ENCODE measurements at regions not wholly inside any gene's neighbourhood (a gene's known extent, or its start where the extent isn't known, plus 50 kb on each side); places are given as distances from the start of the nearest gene placed in this dataset.

GRCh38 chr5:13303445-13303844 lies 641.0 kb downstream of the DNAH5 start:
- FAIRE-seq (no peak), DNase-seq (no peak)
- H3K4me1 ChIP-seq (ENCODE audit: control insufficient read depth in 3 of 3, insufficient read depth in 2 of 3, low read depth in 1 of 3, low read length in 2 of 3), result no peaks in the 10 kb centered on the region
- no peaks in the 10 kb centered on the region for H3K9me3 ChIP-seq (ENCODE audit: control insufficient read depth in 2 of 2, insufficient read depth in 1 of 2, low read depth in 1 of 2, low read length in 1 of 2)
- H3K27ac ChIP-seq (ENCODE audit: low read depth in 1 of 3, low read length in 2 of 3), result no peak overlapping the region
- no peaks in the 10 kb centered on the region for H3K27me3 ChIP-seq (ENCODE audit: control insufficient read depth in 3 of 3, insufficient read depth in 3 of 3, low read length in 3 of 3)
- H3K4me3 ChIP-seq (ENCODE audit: low read depth in 1 of 3, low read length in 3 of 3), result no peak overlapping the region
- H3K36me3 ChIP-seq (ENCODE audit: control insufficient read depth in 3 of 3, insufficient read depth in 2 of 3, low read depth in 1 of 3, low read length in 3 of 3), result no peaks in the 10 kb centered on the region

GRCh38 chr5:13278811-13279210 lies 665.7 kb downstream of the DNAH5 start:
- Histone ChIP-seq H3K9me3 (ENCODE audit: control insufficient read depth in 2 of 2, insufficient read depth in 1 of 2, low read depth in 1 of 2, low read length in 1 of 2) (no peaks in the 10 kb centered on the region), H3K36me3 (ENCODE audit: control insufficient read depth in 3 of 3, insufficient read depth in 2 of 3, low read depth in 1 of 3, low read length in 3 of 3) (no peaks in the 10 kb centered on the region), H3K4me1 (ENCODE audit: control insufficient read depth in 3 of 3, insufficient read depth in 2 of 3, low read depth in 1 of 3, low read length in 2 of 3) (no peaks in the 10 kb centered on the region), H3K4me3 (ENCODE audit: low read depth in 1 of 3, low read length in 3 of 3) (no peak overlapping the region), H3K27me3 (ENCODE audit: control insufficient read depth in 3 of 3, insufficient read depth in 3 of 3, low read length in 3 of 3) (no peaks in the 10 kb centered on the region), H3K27ac (ENCODE audit: low read depth in 1 of 3, low read length in 2 of 3) (no peak overlapping the region)
- no peak for FAIRE-seq
- no peak for DNase-seq
- 73 to 83% (median 81%) methylated on average over 2 of the region's 2 CpGs for WGBS, 3 donors

DNA sequence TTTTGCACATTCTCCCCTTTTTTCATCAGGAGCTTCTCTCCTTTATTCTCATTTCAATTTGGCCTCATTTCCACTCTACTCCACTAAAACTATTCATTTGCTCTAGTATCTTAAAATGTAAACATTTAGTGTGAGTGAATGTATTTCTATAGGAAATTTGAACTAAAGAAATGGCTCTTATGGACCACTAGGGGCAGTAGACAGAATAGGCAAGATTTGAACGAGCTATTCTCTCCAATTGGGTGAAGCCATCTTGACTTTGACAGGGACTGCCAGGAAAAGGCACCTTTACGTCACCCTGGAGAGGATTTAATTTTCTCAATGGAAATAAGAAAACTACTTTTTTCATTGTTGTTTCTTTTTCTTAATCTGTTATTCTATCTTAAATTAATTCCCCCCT lies 666.3 kb downstream of the DNAH5 start:
- 55 to 67% (median 66%) methylated on average over 2 of the region's 2 CpGs for WGBS, 3 donors
- FAIRE-seq, result no peak
- no peaks in the 10 kb centered on the region for H3K36me3 ChIP-seq (ENCODE audit: control insufficient read depth in 3 of 3, insufficient read depth in 2 of 3, low read depth in 1 of 3, low read length in 3 of 3)

DNA sequence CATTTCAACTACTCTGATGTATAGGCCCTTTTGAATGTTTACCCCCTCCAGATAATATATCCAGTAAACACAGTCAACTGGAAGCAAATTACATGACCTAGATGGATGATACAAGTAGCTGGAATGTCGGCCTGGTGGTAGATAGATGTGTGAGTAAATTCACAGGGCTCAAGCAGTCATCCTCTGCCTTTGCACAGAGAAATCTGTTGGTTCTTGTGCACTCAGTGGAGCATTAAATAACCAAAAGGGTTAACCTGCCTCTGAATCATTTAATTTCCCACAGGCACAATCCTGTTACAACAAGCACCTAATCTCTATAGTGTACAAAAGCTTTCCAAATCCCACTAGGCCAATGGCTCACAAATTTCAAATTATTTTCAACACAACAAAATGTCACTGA lies 668.3 kb downstream of the DNAH5 start:
- H3K27ac ChIP-seq (ENCODE audit: low read depth in 1 of 3, low read length in 2 of 3), result no peak overlapping the region
- no peak overlapping the region for H3K4me3 ChIP-seq (ENCODE audit: low read depth in 1 of 3, low read length in 3 of 3)
- no peaks in the 10 kb centered on the region for H3K36me3 ChIP-seq (ENCODE audit: control insufficient read depth in 3 of 3, insufficient read depth in 2 of 3, low read depth in 1 of 3, low read length in 3 of 3)
- DNase-seq, result no peak
- WGBS, 3 donors, result 51 to 67% (median 64%) methylated on average over 1 of the region's 1 CpG
- no peaks in the 10 kb centered on the region for H3K27me3 ChIP-seq (ENCODE audit: control insufficient read depth in 3 of 3, insufficient read depth in 3 of 3, low read length in 3 of 3)
- FAIRE-seq, result no peak
- no peaks in the 10 kb centered on the region for H3K4me1 ChIP-seq (ENCODE audit: control insufficient read depth in 3 of 3, insufficient read depth in 2 of 3, low read depth in 1 of 3, low read length in 2 of 3)
- H3K9me3 ChIP-seq (ENCODE audit: control insufficient read depth in 2 of 2, insufficient read depth in 1 of 2, low read depth in 1 of 2, low read length in 1 of 2), result no peaks in the 10 kb centered on the region

More for the DNA sequence above, 666.3 kb downstream of the DNAH5 start:
- H3K9me3 ChIP-seq (ENCODE audit: control insufficient read depth in 2 of 2, insufficient read depth in 1 of 2, low read depth in 1 of 2, low read length in 1 of 2), result no peaks in the 10 kb centered on the region
- no peak for DNase-seq
- no peak overlapping the region for H3K27ac ChIP-seq (ENCODE audit: low read depth in 1 of 3, low read length in 2 of 3)
- no peaks in the 10 kb centered on the region for H3K4me1 ChIP-seq (ENCODE audit: control insufficient read depth in 3 of 3, insufficient read depth in 2 of 3, low read depth in 1 of 3, low read length in 2 of 3)
- no peaks in the 10 kb centered on the region for H3K27me3 ChIP-seq (ENCODE audit: control insufficient read depth in 3 of 3, insufficient read depth in 3 of 3, low read length in 3 of 3)
- no peak overlapping the region for H3K4me3 ChIP-seq (ENCODE audit: low read depth in 1 of 3, low read length in 3 of 3)

DNA sequence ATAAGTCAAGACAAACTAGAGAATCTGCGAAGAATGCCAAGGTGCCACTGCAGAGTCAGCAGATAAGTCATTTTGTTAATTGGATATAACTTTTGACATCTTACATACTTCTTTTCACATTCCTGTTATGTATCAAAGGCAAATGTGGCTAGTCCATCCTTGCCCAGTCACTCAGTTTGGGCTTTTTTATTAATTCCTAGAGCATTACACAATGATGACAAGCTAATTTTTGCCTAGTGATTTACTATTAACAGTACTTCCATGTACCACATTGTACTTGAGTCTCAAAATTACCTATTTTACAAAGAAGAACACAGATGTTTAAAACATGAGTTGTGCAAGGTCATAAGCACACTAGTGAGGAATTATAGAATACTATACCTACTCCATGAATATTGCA lies 680.8 kb downstream of the DNAH5 start:
- H3K4me3 ChIP-seq (ENCODE audit: low read depth in 1 of 3, low read length in 3 of 3), result no peak overlapping the region
- WGBS, 3 donors, result 92 to 96% (median 95%) methylated on average over 1 of the region's 1 CpG
- no peak overlapping the region for H3K27ac ChIP-seq (ENCODE audit: low read depth in 1 of 3, low read length in 2 of 3)
- peaks cover 0 to 3% of the 10 kb centered on the region in 2 donors for H3K9me3 ChIP-seq (ENCODE audit: control insufficient read depth in 2 of 2, insufficient read depth in 1 of 2, low read depth in 1 of 2, low read length in 1 of 2)
- no peak for DNase-seq
- no peaks in the 10 kb centered on the region for H3K27me3 ChIP-seq (ENCODE audit: control insufficient read depth in 3 of 3, insufficient read depth in 3 of 3, low read length in 3 of 3)
- no peak for FAIRE-seq
- no peaks in the 10 kb centered on the region for H3K4me1 ChIP-seq (ENCODE audit: control insufficient read depth in 3 of 3, insufficient read depth in 2 of 3, low read depth in 1 of 3, low read length in 2 of 3)
- H3K36me3 ChIP-seq (ENCODE audit: control insufficient read depth in 3 of 3, insufficient read depth in 2 of 3, low read depth in 1 of 3, low read length in 3 of 3), result no peaks in the 10 kb centered on the region

DNA sequence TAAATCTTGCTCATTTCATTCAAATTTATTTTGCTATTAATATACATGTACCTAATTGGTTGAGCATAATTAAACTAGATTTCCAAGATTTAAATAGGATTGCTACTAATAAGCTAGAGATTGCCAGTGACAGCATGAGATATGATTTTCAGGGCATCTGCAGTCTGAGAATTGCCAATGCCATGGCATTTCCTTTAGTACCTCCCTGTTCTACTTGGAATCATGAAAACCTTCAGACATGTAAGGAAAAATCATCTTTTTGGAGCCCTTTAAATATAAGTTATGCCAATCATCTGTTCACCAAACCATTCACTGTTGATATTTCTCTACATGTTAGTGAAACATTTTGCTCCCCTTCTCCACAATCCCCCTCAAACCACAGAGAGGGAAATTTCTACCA lies 691.4 kb downstream of the DNAH5 start:
- H3K9me3 ChIP-seq (ENCODE audit: control insufficient read depth in 2 of 2, insufficient read depth in 1 of 2, low read depth in 1 of 2, low read length in 1 of 2), result peaks cover 0 to 4% of the 10 kb centered on the region in 2 donors
- H3K27ac ChIP-seq (ENCODE audit: low read depth in 1 of 3, low read length in 2 of 3), result no peak overlapping the region
- no peak for FAIRE-seq
- no peaks in the 10 kb centered on the region for H3K36me3 ChIP-seq (ENCODE audit: control insufficient read depth in 3 of 3, insufficient read depth in 2 of 3, low read depth in 1 of 3, low read length in 3 of 3)
- no peak for DNase-seq
- H3K4me1 ChIP-seq (ENCODE audit: control insufficient read depth in 3 of 3, insufficient read depth in 2 of 3, low read depth in 1 of 3, low read length in 2 of 3), result no peaks in the 10 kb centered on the region
- no peak overlapping the region for H3K4me3 ChIP-seq (ENCODE audit: low read depth in 1 of 3, low read length in 3 of 3)
- no peaks in the 10 kb centered on the region for H3K27me3 ChIP-seq (ENCODE audit: control insufficient read depth in 3 of 3, insufficient read depth in 3 of 3, low read length in 3 of 3)

- WGBS, 3 donors, result 91 to 94% (median 93%) methylated on average over 5 of the region's 5 CpGs
- H3K9me3 ChIP-seq (ENCODE audit: control insufficient read depth in 2 of 2, insufficient read depth in 1 of 2, low read depth in 1 of 2, low read length in 1 of 2), result peaks cover 0 to 4% of the 10 kb centered on the region in 2 donors
- H3K27me3 ChIP-seq (ENCODE audit: control insufficient read depth in 3 of 3, insufficient read depth in 3 of 3, low read length in 3 of 3), result no peaks in the 10 kb centered on the region
- FAIRE-seq (no peak), DNase-seq (no peak)
- H3K36me3 ChIP-seq (ENCODE audit: control insufficient read depth in 3 of 3, insufficient read depth in 2 of 3, low read depth in 1 of 3, low read length in 3 of 3), result no peaks in the 10 kb centered on the region
- H3K27ac ChIP-seq (ENCODE audit: low read depth in 1 of 3, low read length in 2 of 3), result no peak overlapping the region
- H3K4me3 ChIP-seq (ENCODE audit: low read depth in 1 of 3, low read length in 3 of 3), result no peak overlapping the region
- H3K4me1 ChIP-seq (ENCODE audit: control insufficient read depth in 3 of 3, insufficient read depth in 2 of 3, low read depth in 1 of 3, low read length in 2 of 3), result no peaks in the 10 kb centered on the region
Observed at GRCh38 chr5:13252699-13253098, 691.8 kb downstream of the DNAH5 start.

- Histone ChIP-seq H3K4me1 (ENCODE audit: control insufficient read depth in 3 of 3, insufficient read depth in 2 of 3, low read depth in 1 of 3, low read length in 2 of 3) (no peaks in the 10 kb centered on the region), H3K9me3 (ENCODE audit: control insufficient read depth in 2 of 2, insufficient read depth in 1 of 2, low read depth in 1 of 2, low read length in 1 of 2) (peaks cover 0 to 4% of the 10 kb centered on the region in 2 donors), H3K36me3 (ENCODE audit: control insufficient read depth in 3 of 3, insufficient read depth in 2 of 3, low read depth in 1 of 3, low read length in 3 of 3) (no peaks in the 10 kb centered on the region), H3K27ac (ENCODE audit: low read depth in 1 of 3, low read length in 2 of 3) (no peak overlapping the region), H3K27me3 (ENCODE audit: control insufficient read depth in 3 of 3, insufficient read depth in 3 of 3, low read length in 3 of 3) (no peaks in the 10 kb centered on the region), H3K4me3 (ENCODE audit: low read depth in 1 of 3, low read length in 3 of 3) (no peak overlapping the region)
- no peak for FAIRE-seq
- DNase-seq, result peak in 1 of 2 donors; percentile 7
- WGBS, 3 donors, result 53 to 67% (median 54%) methylated on average over 7 of the region's 7 CpGs
Observed at GRCh38 chr5:13251623-13252376, 692.7 kb downstream of the DNAH5 start.

Data from small intestine (tissue), 7 donors.